ENCODE measurements at regions not wholly inside any gene's neighbourhood (a gene's known extent, or its start where the extent isn't known, plus 50 kb on each side); places are given as distances from the start of the nearest gene placed in this dataset.

- TF ChIP-seq CTCF (IDR thresholded peaks at IDR 0.05): no peak
- TF ChIP-seq POLR2AphosphoS5 (IDR thresholded peaks at IDR 0.05): no peak
Measured at GRCh38 chr10:2541176-2541575, 526.2 kb upstream of the PFKP start.

All from sigmoid colon (tissue), 4 donors.